Hypothalamus (tissue), 51 donors: ENCODE measurements at regions not wholly inside any gene's neighbourhood (a gene's known extent, or its start where the extent isn't known, plus 50 kb on each side); places are given as distances from the start of the nearest gene placed in this dataset.

Experiments used
- DNase-seq, 51 donors: peaks; one replicate each; lab custom pipeline; 2025; lab: John Stamatoyannopoulos, UW

DNA sequence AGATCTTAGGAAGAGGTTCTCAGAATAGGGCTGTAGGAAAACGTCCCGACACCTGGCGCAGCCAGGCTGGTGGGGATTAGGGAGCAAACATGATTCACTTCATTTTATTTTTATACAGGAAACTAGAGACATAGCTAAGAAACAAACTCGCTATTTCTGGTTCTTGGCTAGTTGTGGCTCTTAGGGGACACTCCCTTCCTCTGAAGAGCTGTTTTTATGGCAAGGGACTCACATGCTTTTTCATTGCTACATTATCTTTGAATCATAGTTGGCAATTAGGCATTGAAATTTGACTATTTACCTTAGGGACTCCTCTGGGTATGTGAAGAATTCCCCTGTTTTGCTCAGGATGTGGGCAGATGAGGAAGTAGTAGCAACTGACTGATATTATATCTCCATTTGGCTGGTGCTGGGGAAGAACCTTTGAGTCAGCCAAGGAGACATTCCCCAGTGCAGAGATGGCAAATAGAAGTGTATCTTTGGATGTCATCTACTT is 174.5 kb downstream of the SMIM20 start:
- DNase-seq, result no peak

DNA sequence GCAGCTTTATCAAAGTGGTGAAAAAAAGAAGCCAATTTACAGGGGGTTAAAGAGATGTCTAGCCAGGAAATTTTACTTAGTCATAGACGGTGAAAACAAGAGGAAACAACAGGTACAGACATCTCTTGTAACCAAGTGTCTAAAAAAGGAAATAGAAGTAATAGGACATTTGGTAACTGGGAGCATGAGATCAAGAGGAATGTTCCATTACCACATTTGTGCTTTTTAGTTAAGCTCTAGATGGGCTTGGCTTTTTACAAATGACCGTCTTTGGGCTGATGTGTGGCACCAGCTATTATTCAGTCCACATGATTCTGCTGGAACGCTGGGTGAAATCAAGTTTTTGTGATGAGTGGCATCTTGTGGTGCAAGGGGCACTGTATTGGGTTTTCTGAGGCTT is 179.5 kb downstream of the SMIM20 start:
- no peak for DNase-seq

DNA sequence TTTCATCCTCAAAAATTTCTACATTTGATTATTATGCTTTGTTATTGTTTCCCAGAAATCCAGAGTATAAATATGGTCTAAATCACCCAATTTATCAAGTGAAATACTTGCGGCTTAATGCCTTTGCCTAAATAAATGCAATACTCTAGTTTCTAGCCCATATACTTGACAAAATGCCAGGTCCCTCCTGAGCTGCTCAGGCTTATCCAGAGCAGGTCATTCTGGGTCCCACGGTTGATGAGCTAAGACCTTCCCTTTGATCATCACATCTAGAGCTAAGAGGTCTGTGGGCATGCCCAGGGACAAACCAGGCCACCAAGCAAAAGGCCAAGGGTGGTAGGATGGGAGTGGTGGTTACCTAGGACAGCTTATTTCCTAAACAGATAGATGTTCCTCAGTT is 180.1 kb downstream of the SMIM20 start:
- DNase-seq, result no peak

DNA sequence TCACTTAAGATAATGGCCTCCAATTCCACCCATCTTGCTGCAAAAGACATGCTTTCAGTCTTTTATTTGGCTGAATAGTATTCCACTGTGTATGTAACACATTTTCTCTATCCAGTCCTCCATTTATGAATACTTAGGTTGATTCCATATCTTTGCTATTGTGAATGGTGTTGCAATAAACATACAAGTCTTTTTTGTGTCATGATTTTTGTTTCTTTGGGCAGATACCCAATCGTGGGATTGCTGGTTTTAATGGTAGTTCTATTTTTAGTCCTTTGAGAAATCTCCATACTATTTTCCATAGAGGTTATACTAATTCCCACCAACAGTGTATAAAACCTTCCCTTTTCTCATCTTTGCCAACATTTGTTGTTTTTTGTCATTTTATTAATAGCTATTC is 180.9 kb downstream of the SMIM20 start:
- DNase-seq, result no peak

DNA sequence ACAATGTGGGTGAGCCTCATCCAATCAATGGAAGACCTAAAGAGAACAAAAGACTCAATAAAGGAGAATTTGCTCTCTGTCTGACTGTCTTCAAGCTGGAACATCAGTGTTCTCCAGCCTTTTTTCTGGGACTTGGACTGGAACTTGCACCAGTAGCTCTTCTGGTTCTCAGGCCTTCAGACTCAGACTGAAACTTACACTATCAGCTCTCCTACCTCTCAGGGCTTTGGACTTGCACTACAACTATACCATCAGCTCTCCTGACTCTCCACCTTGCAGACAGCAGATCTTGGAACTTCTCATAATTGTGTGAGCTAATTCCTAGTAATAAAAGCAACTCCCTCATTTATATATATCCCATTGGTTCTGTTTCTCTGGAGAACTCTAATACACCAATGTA is 185.9 kb downstream of the SMIM20 start:
- DNase-seq, result no peak

DNA sequence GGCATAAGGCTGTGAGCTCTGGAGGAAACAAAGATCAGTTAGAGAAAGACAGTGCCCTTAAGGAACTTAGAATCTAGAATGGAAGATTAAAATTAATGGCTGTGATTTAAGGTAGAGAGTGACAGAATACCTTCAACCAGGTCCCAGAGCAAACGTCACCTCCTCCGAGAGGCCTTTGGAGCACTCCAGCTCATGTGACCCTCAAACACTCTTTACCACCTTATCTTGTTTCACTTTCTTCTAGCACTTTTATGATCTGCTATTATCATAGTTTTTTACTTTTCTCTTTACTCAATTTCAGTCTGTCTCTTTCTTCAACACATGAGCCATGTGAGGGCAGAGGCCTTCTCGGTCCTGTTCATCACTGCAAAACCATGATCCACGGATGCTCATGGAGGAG is 187.0 kb downstream of the SMIM20 start:
- DNase-seq, result no peak

DNA sequence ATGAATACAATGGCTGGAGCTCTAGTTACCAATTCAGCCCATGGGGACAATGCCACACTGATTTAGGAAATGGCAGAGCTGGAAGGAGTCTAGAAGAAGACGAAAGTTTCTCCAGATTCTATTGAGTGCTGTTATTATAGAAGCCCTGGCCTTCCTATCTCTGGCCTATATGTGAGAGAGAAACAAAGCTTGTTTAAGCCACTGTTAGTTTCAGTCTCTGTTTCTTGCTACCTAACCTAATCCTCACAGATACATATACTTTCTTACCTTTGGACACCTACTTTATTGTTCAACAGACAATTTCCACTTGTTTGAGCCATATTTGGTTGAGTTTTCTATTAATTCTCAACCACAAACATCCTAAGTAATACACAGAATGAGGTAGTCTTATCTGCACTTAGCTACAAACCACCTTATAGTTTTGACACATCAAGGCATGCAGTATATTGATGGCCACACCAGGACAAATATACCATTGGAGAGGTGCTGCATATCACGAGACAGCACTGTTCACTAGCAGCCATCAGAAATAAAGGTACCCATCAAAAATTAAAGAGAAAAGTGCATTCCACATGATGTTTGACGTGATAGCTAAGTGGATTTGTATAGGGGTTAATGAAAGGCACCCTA is 190.2 kb downstream of the SMIM20 start:
- no peak for DNase-seq

DNA sequence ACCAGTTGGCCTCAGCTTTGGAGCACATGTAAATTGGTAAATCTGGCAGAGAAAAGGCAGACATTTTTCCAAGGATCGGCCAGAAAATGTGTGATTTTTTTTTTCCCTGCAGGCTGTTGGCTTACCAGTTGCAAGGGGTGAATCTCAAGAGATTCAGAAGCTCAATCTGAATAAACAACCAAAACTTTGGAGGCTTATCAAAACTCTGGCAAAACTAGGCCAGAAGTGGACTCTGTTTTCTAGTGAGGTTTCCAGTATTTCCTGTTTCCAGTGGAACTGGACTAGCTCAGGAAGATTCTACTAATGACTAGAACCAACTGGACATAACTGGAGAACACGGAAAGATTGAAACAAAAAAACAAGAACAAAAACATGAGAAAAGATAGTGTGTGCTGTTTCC is 191.3 kb downstream of the SMIM20 start:
- no peak for DNase-seq

DNA sequence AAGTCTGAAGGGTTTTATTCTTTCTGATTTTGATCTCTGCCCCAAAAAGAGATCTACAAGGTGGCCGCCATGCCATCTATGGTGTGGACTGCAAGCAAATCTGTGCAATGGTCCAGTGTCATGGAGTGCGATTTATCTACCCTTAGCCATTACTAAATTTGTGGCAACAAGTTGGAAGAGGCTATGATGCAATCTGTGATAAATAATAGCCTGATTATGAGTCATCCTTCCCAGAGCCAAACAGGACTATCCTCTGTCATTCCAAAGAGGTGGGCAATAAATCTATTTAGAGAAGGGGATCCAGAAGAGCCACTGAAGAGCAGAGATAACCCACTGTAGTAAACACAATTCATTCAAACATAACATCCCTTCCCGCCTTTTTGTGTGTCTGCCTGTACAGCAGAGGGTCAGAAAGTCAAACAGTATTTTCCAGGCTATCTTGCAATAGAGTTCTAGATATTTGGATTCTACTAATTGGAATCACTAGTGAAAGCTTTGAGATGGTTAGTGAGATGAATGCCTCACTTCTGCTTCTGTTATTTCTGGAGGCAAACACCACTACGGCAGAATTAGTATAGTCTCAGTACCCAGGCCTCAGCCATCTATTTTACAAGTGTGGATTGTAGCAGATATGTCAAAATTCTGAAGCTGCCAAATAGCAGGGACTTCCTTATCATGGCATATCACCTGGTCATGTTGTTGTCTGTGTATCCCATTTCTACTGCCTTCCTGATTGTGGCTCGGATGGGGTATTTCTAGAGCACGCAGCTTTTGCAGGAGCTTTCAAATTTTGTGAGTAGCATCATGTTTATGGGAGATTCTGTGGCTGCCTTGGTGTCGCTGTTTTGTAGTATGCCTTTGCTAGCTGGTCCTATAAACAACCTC is 192.0 kb downstream of the SMIM20 start:
- no peak for DNase-seq

DNA sequence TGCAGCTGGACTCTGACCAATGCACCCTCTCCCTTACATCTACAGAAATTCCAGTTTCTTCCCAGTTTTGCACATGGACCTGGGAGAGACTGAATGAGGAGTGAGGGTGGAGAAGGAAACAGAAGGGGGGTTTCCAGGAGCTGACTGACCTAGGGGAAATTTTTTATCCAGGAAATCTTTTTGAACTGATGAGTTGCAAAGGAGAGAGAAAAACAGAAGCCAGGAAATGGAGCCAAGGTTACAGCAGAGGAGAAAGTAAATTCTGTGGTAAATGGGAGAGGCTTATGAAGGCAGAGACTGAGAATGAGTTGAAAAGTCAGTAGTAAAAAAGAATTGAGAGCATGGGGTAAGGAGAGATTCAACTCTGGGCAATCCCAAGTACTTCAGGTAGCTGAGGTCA is 192.8 kb downstream of the SMIM20 start:
- DNase-seq, result no peak

DNA sequence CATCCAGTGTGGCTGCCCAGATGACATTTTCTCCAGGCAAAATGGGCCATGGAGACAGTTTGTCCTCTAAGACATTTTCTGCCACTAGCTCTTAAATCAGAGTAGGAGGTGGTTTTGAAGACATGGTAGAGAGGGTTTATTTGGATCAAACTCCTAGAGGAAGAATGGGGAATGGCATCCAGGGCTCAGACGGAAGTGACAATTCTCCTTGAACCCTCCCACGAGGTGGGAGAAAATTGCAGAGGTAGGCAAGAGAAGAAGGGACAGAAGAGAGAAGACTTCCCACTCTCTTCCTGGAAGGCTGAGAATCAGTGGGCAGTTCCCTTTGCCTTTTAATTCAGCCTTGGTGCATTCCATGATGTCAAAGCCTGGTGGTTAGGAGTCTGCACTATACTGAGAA is 194.0 kb downstream of the SMIM20 start:
- no peak for DNase-seq

DNA sequence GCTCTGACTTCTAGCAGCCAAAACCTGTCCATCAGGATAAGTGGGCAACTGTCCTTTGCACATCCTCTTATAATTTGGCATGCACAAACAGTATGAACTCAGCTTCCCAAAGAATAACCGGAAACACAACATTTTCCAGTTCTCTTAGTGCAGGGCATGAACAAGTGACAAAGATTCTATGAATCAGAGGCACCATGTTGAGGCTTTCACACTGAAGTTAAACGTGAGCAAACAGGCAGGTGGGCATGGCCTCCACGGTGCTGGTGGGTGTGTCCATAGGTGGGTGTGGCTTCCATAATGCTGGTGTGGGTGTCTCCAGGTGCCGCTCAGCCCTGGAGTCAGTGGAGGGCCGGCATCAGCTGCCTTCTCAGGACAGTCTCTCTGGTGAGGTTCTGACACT is 196.5 kb downstream of the SMIM20 start:
- DNase-seq, result no peak

DNA sequence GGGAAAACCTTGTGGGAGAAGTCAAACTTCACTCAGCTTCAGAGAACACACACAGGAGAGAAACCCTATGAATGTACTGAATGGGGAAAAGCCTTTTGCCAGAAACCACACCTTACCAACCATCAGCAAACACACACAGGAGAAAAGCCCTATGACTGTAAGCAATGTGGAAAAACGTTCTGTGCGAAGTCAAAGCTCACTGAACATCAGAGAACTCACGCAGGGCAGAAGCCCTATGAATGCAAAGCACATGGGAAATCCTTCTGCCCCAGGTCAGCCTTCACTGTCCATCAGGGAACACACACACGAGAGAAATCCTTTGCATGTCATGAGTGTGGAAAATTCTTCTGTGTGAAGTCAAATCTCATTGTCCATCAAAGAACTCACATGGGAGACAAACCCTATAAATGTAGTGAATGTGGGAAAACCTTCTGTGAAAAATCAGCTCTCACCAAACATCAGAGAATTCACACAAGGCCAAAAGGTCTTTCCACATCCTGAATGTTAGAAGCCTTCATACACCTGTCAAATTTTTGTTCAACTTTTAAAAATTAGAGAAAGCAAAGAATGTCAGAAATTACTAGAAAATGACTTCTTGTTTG is 199.4 kb downstream of the SMIM20 start:
- no peak for DNase-seq

DNA sequence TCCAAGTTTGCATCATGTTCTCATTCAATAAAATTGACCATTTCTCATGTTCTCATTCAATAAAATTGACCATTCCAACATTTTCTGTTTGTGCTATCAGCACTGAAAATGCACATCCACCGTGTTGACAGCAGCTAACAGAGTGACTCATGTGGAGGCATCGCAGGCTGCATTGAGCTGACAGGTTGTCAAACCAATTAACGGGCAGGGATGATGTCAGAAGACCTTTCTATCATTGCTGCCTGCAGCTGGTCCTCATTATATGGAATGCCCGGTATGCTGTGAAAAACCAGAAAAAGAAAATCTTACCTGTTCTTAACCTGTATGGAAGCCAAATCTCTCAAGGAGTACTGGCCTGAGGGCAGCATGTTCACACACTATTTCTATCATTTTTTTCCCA is 202.0 kb downstream of the SMIM20 start:
- no peak for DNase-seq

DNA sequence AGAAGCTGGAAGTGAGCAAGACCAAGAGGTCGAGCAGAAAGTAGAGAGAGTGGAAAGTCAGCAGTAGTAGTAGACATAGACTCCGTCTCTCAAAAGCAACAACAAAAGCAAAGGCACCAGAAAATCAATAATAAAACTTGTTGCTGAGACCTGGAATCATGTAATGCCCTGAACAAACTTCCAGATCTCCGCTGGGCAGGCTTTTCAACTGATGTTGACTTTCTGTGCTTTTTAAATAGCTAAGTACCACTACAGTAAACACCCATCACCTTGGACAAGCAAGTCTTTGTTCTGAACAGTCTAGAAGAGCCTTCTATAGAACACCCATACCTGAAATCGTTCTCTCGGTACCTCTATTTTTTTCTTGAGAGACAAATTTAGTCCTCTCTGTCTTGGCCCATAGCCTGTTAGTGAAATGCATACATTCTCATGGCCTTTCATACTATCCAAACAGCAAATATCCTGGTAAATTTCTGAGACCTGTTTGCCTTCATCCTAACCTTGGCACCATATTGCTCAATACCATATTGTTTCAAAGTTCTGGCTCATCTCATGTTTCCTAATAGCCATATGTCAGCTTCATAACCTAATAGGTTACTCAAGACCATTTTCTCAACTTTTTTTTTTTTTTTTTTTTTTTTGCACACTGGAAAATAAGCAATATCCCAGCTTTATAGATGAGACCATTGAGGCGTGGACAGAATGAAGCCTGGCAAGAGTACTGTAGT is 200.6 kb upstream of the RBPJ start:
- no peak for DNase-seq

DNA sequence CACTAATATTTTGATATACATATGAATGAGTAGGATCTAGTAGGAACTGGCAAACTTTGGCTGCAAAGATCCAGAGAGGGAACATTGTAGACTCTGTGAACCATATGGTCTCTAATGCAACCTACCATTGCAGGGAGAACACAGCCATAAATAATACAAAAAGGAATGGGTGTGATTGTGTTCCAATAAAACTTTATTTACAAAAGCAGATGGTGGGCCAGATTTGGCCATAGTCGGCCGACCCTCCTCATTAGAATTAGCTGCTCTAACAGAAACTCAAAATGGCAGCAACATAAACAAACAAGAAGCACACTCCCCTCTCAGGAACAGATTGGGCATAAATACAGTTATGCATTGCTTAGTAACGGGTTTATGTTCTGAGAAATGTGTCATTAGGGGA is 198.1 kb upstream of the RBPJ start:
- no peak for DNase-seq

DNA sequence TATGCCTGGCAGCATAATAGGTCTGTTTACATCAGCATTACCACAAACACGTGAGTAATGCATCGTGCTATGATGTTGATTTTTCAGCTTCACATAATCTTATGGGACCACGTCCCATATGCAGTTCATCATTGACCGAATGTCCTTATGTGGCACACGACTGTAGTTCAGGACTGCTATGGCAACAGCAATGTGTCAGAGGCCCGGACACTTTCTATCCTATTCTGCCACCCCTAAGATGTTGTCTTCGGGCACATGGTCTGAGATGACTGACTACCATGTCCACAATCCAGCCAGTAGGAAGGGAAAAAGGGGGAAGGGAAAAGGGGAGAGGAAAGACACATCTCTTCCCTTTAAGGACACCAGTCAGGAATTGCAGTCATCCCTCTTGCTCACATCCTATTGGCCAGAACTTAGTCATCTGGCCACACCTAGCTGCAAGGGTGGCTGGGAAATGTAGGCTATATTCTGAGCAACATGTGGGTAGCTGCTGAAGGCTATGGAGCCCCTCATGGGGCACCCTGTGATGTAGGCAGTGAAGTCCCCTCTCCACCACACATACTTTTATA is 196.0 kb upstream of the RBPJ start:
- DNase-seq, result no peak

DNA sequence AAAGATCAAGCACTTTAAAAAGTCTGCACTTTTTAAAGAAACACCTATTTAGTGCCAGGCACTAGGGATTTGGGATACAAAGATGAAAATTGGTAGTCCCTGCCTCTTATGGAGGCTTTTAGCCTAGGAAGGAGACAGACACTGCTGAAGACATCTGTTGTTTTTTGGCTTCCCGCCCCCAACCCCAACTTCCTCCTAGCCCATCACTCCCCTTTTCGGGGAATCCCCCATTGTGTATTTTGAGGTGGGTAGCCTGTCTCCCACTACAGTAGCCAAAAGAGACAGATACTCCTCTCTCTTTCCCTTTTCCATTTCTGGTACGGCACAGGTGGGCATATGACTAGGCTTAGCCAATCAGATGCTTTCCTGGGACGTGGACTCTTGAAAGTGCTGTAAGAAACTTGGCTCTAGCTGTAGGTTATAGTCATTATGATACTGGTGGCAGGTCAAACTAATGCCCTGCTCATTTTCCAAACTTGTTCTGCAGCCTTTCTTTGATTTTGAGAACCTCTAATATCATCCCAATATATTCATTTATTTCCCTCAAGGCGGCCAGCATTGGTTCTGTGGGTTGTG is 194.6 kb upstream of the RBPJ start:
- DNase-seq, result no peak

DNA sequence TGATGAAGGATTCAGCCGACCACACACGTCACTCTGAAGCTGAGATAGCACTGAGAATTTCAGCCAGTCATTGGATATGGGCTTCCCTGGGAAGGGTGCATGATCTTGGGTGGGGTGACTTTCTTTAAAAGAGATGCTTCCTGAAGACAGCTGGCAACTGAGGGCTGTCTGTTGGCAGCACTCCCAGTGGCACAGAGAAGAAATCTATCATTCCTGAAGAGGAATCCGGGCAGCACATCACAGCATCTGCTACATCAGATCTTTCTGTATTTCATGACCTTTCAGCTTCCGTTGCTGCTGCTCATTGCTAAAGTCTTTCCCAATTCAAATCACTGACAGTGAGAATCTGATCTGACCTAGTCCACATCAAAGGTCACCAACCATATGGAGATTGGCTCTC is 193.8 kb upstream of the RBPJ start:
- no peak for DNase-seq

DNA sequence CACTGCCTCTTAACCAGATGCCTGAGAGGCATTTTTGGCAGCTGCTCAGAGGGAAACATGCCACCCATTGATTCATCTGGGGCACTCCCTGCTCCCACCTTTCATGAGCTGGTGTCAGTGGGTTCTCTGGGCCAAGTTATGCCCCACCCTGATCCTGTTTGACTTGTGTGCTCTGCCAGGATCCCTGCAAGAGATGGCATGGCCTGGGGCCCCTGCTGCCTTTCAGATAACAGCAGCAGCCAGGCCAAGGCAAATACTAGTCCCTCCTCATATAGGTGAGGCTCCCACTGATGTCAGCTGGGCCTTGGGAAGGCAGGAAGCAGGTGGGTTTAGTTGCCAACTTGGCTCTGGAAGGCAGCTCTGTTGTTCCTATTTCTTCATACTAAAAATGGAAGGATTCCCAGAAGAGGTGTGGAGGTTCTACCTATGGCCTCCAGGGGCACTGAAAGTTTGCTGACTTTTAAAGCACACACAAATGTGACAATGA is 192.9 kb upstream of the RBPJ start:
- DNase-seq, result no peak
